NCI-H2029 treated with DMSO at 0.1 percent for 48 hours (cell line): ENCODE measurements at regions not wholly inside any gene's neighbourhood (a gene's known extent, or its start where the extent isn't known, plus 50 kb on each side); places are given as distances from the start of the nearest gene placed in this dataset.
"Not testable (repeated sequence)": the region's sequence is repeated elsewhere in the genome, so short reads cannot be mapped to it uniquely, and the experiment has no call there.

Source experiments
- DNase-seq: peaks from one replicate; lab custom pipeline; 2025; lab: John Stamatoyannopoulos, UW

DNA sequence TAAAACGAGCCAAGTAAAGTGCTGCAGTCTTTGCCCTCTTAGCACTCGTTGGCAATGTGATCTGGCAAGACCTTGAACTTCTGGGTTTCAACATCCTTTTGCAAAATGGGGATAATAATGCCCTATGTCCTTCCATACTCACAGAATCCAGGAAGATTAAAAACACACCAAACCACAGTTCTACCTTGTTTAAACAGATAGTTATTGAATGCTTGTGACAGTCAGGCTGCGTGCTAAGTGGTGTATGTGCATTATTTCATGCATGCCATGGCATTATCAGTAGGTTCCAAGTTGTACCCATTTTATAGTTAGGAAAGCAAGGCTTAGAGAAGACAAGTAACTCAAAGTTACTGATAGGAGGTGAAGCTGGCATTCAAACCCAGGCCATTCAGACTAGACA, 308.6 kb upstream of the PROX1 start:
- no peak for DNase-seq

DNA sequence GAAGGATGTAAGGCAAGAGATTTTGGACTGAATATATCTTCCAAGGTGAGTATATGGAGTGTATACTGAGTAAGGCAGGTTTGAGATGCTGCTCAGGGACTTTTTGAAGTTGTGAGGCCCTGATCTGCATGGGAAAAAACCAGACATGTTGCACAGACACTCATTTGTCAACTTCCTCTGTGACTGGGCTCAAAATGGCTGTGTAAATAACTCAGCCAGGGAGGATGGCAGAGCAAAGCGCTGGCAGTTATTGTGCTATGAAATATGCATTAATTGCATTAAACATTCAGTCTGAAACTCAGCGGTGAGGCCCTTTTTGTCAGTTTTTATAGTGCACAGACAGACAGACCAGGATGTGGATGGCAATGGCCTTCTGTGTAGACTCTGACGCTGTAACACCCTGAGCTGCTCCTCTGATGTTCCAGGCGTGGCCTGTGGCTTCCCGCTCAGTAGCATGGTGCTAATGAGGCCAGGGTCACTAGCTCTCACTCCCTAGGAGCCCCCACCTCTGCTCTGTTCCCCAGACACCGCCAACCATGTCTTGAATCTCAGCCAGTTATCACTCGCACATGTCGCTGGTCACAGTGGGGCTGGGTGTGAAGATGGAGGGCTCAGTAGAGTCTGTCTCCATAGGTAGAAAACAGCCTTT, 307.0 kb upstream of the PROX1 start:
- no peak for DNase-seq

DNA sequence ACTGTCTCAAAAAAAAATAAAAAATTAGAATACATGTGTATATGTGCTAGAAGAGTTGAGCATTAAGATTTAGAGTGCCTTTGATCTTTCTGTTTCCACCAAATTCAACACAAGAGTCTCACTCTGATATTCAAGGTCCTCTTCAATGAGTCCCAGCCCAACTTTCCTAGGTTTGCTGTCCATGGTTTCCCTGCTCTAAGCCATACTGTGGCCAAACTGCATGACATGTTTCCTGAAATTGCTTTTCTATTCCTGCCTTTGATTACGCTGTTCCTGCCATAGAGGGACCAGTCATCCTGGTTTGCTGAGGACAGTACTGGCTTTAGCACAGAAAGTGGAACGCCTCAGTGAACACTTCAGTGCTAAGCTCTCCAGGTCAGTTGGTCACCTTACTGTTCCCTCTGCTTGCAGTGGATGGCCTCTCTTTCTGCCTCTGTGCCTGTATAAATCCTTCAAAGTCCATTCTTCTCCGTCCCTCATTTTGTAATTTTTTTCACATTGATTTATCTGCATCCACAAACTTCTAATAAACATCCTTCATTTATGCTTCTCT, 305.9 kb upstream of the PROX1 start:
- no peak for DNase-seq

DNA sequence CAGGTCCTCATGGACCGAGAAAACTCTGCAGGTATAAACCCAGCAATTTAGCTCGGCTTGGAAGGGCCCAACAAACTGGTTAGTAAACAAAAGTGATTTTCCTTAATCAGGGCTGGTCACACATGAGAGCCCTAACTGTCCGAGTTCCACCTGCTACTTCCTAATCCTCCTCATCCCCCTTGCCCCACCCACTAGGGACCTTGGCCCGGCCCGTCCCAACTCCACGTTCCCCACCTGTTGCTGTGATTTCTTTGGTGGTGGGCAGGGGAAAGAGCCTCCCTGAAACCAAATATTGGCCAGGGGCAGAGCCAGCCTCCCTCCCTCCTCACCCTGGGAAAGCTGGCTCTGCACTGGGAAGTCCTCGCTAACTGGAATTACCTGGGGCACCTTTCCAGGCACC, 304.2 kb upstream of the PROX1 start:
- DNase-seq = no peak

DNA sequence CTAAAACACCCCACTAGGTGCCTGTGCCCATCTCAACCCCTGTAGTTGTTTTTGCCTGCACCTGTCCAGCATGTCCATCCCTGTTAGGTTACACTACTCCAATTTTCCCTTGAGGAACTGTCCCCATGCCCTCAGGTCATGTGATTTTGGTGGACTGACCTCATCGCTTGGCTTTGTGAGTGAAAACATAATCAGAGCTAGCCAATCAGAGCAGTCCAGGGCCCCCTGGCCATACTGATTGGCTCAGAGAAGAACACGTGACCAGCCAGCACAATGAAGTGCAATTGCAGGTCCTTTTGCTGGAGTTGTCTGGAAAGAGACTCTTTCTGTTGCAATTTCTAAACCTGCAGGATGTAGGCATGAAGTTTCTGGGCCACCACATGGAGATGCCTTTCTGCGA, 303.3 kb upstream of the PROX1 start:
- no peak for DNase-seq

DNA sequence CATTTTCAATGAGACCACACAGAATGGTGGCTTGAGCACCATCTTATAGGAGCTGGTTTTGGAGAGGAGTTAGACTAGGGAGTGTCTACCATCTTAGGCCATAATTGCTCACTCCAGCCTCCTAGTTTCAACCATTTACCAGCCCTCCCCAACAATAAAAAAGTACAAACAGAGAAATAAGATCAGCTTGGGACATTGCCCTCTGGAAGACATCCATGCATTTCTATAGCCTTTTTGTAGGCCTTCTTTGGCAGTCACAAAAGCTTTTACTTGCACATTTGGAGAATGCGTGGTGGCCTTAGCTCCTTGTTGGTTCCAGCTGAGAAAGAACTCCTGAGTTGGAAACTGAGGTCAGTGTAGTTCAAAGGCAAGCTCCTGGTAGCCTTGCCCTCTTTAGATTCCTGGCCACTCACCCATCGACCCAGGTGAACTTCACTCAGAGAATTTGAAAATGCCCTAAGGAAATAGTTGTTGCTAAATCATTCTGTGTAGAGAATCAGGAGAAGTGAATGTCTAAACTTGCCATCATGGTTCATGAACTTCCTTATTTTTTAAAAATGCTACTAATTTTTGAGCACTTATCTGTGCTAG, 301.7 kb upstream of the PROX1 start:
- no peak for DNase-seq

DNA sequence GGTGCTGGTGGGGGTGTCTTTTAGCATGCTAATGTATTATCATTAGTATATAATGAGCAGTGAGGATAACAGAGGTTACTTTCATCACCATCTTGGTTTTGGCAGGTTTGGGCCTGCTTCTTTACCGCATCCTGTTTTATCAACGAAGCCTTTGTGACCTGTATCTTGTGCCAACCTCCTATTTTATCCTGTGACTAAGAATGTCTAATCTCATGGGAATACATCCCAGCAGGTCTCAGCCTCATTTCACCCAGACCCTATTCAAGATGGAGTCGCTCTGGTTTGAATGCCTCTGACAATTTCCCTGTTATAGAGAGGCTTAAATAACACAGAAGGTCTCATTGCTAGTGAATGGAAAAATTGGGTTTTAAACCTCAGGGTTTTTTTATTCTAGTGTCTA, 300.8 kb upstream of the PROX1 start:
- no peak for DNase-seq

DNA sequence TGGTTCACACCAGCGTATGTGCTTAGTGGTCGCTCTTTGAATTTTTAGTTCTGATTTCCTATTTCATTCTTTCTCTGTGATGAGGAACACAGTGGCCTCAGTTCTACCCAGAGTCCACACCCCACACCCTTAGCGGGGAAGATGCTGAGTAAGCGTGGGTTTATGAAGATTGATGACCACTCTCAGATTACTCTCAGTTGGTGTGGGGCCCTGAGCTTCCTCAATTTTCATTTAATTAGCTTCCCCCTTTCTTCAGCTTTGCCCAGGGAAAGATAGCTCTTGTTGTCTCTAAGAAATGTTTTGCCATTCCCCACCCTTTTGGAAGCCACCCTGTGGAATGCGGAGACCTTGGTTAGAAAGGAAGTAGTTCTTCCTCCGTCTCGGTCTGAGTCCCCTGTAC, 299.9 kb upstream of the PROX1 start:
- DNase-seq = no peak

DNA sequence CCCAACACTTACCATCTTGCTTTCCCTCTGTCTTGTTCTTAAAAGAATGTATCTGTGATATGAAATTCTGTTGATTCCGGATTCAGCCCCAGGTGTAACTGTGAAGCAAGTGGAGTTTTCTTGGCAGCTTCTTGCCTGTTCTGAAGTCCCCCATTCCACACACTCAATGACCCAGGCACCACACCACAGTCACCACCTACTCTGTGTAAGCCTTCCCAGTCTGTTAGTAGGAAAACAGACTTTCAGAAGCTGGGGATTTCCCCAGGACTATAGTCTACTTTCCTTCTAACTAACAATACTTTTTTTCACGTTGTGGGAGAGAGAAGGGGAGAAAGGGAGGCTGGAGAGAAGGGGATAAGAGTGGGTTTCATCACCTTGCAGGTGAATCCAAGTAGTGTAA, 299.1 kb upstream of the PROX1 start:
- no peak for DNase-seq

DNA sequence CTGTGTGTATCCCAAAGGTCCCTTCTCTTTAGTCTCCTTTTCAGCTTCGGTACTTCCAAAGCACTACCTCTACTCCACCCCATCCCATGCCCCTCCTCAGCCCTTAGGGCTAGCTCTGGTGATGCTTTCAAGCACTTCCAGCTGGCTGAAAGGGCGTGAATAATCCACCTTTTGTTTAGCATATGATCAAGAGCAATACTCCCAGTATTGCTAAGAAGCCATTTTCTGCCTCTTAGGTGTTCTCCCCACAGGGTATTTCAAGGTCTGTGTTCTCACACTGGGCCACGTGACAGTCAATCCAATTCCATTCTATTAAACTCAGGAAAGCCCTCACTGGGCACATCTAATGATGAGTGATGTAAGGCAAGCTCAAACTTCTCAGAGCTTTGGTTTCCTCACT, 298.5 kb upstream of the PROX1 start:
- DNase-seq = no peak

DNA sequence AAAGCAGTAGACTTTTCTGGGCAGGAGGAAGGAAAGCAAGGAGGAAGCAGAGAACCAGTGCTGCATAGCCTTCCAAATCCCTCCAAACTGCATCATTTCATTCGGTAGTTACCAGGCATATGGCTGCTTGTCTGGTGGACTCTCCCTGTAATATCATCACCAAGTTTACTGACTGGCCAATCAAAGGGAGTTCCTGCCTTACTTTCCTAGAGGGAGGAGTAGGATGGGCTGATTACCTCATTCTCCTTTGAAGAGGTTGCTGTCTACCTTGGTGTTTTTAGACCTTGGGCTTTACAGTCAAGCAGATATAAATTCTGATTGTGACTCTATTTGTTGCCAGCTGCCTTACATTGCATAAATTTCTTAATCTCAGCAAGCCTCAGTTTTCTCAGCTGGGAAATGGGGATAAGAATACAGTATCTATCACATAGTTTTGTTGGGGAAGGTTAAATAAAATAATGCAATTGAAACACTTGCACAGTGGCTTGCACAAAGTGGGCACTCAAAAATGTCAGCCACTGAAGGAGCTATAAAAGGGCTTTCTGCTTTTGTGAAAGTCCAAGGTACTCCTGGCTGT, 297.3 kb upstream of the PROX1 start:
- DNase-seq = no peak

DNA sequence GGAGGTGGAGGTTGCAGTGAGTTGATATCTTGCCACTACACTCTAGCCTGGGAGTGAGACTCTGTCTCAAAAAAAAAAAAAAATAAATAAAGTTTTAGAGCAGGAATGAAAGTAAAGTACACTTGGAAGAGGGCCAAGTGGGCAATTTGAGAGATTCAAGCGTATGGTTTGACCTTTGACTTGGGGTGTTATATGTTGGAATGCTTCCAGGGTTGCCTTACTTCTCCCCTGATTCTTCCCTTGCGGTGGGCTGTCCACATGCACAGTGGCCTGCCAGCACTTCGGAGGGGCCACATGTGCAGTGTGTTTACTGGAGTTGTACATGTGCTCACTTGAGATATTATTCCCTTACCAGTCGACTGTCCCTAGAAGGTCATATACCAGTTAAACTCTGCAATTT, 295.5 kb upstream of the PROX1 start:
- DNase-seq = no peak

DNA sequence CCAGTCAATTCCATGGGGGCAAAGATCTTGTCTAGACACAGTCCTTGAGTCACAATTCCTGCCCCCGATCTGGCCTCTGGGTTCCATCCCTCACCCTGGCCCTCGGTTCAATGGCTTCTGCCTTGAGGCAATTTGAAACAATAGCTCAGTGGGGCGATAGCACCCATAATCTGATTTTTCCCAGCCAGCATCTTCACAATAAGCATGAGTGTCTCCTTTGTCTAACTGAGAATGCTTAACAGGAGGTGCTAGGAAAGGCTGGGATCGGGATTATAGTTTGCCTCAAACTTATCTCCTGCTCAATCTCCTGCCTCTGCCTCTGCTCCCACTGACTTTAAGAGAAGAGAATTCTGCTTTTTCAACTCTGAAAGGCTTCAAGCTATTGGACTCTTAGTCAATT, 293.9 kb upstream of the PROX1 start:
- DNase-seq = no peak

DNA sequence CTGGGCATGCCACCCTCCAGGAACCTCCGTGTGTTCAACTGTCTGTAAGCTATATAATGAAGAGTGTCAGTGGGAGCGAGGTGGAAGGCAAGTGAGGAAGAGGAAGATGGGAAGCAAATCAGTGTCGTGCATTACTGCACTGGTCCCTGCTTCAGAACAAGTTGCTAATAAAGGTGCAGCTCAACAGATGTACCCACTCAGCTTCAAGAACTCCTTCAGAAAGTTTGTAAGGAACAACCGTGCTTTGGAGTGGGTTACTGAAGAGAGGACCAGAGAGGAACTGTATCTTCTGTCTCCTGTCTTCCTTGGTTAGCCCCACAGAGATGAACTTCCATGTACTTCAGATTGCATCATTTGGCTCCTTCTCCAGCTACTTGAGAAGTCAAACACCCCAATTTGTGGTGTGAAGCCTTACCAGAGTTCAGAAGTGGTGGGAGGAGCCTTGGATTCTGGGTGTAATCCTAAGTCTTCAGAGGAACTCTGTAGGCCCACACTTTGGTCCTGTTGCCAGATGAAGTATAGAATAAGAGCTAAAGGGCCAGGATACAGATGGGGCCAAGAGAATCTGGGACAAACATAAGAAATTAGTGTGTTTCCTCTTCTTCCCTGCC, 290.5 kb upstream of the PROX1 start:
- no peak for DNase-seq

DNA sequence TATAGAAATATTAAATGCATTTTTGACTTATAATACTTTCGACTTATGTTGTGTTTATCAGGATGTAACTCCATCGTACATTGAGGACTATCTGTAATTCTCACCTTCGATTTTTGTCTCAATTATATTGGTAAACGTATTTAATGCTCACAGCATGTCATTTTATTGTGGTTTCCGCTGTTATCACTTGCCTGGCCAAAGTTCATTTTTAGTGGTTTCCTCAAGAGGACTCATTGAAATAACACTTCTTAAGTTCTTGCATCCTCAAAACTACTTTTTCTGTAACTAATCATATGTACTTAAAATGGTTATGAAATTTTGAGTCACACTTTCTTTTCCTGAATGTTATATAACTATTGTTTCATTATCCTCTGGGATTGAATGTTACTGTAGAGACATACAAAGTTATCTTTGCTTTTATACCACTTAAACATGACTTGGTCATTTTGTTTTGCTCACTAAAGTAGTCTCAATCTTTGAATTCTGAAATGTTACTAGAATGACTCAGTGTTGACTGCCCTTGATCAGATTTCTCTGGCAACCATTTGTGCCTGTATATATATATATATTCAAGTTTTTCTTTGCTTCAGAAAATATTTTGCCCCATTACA, 289.6 kb upstream of the PROX1 start:
- DNase-seq = no peak

DNA sequence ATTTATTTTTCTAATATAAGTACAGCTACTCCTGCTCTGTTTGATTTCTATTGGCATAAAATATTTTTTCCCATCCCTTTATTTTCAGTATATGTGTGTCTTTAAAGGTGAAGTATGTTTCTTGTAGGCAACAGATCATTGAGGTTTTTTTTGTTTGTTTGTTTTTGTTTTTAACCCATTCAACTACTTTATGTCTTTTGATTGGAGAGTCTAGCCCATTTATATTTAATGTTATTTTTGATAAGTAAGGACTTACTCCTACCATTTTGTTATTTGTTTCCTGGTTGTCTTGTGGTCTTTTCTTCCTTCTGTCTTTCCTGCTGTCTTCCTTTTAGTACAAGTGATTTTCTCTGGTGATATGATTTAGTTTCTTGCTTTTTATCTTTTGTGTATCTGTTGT, 285.1 kb upstream of the PROX1 start:
- DNase-seq = no peak

DNA sequence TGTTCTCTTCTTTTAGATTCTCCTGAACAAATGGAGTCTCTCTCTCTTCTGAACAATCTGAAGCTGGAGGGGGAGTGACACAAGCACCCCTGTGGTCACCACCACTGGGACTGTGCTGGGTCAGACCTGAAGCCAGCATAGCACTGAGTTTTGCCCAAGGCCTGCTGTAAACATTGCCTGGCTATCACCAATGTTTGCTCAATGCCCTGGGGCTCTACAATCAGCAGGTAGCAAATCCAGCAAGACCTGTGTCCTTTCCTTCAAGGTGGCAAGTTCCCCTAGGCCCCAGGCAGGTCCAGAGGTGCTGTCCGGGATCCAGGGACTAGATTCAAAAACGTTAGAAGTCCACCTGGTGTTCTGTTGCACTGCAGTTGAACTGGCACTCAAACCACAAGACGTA, 282.8 kb upstream of the PROX1 start:
- no peak for DNase-seq

DNA sequence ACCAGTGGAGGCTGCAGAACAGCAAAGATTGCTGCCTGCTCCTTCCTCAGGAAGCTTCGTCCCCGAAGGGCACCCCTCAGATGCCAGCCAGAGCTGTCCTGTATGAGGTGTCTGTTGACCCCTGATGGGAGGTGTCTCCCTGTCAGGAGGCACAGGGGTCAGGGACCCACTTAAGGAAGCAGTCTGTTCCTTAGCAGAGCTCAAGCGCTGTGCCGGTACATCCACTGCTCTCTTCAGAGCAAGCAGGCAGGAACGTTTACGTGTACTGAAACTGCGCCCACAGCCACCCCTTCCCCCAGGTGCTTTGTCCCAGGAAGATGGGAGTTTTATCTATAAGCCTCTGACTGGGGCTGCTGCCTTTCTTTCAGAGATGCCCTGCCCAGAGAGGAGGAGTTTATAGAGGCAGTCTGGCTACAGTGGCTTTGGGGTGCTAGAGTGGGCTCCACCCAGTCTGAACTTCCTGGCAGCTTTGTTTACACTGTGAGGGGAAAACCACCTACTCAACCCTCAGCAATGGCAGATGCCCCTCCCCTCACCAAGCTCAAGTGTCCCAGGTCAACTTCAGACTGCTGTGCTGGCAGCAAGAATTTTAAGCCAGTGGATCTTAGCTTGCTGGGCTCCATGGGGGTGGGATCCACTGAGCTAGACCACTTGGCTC, 275.8 kb upstream of the PROX1 start:
- not testable (repeated sequence) for DNase-seq

DNA sequence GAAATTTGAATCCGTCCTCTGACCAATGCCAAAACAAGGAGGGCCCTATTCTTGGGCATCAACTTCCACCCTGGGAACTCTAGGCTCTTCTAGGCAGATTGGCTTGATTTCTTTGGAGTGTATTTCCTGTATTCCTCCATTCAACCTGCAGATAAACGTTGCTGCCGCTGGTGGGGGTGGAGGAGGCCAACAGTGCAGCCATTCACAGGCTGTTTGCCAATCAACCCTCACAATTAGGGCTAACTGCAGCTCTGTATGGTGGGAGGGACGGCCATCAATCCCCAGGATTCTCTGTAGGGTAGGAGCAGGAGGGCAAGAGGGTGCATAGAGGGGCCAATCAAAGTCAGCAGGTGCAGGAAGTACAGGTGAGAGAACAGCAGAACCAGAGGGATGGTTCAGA, 273.1 kb upstream of the PROX1 start:
- no peak for DNase-seq

DNA sequence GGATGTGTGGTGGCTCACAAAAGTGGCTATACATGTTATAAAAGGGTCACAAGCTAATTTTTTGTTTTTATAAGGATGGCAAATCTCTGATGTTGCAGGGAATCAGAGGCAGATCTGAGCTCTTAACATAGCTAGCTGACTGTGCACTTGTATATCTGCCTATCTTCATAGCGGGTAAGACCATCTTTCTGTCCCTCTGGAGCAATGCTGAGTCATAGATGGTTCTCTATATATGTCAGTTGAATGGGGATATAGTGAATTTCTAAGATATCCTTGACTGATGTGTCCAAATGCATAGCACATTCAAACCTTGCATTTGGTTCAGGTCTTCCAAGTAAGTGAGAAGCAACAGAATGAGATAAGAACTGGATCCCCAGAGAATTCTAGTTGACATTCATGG, 272.6 kb upstream of the PROX1 start:
- no peak for DNase-seq

DNA sequence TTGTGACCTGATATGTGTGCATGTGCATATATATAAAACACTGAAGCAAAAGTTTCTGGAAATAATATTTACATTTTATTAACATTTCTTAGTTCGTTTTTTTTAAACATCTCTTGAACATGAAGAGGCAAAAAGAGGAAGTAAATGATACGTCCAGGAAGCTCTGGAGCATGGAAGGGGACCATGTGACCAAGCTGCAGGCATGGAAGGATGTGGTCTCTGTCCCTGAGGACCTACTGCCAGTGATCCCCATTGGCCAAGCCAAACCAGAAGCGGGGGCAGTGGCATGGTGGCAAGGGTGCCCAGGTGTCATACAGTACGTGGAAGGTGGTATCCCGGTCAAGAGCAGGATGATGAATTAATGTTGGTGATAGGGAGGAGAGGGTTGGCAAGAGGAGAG, 268.3 kb upstream of the PROX1 start:
- no peak for DNase-seq

DNA sequence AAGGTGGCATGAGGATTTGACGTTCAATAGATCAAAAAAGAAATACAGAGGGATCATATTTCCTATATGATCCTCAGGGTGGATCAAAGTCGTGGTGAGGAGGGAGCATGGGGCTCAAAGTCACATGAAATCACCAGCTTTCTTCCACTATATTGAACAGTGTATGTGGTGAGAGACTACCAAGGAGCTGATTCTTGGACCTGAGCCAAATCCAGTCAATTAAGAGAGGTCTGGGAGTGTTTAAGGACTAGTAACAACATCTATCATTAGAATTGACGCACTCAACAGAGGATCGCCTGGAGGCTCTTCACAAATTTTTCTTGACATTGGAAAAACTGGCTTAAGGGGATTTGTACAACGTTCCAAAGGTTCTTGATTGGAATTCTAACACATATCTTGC, 267.7 kb upstream of the PROX1 start:
- peak; percentile 22 for DNase-seq
